Activated T-helper 1 cell treated with anti-CD3 and anti-CD28 coated beads, Interleukin-2, amount 50 U/mL, for 16 hours (primary cell): ENCODE measurements at regions not wholly inside any gene's neighbourhood (a gene's known extent, or its start where the extent isn't known, plus 50 kb on each side); places are given as distances from the start of the nearest gene placed in this dataset.
"Not testable (repeated sequence)": the region's sequence is repeated elsewhere in the genome, so short reads cannot be mapped to it uniquely, and the experiment has no call there.

ENCODE experiments used
- DNase-seq, 2 donors: peaks; one replicate each; pipeline ENCODE4 v3.0.0-alpha.2; 2020; ENCODE audit warnings: low read depth in 1 of 2, low spot score in 1 of 2

- DNase-seq, result no peak
These were observed 259.2 kb upstream of the NFIA start for GRCh38 chr1:60823151-60823550.

- no peak for DNase-seq
These were observed 260.1 kb upstream of the NFIA start for GRCh38 chr1:60822252-60822651.

GRCh38 chr1:60821156-60821555 lies 261.2 kb upstream of the NFIA start:
- no peak for DNase-seq

GRCh38 chr1:60818969-60819701 lies 263.2 kb upstream of the NFIA start:
- no peak for DNase-seq

- no peak for DNase-seq
These were observed 269.3 kb upstream of the NFIA start for GRCh38 chr1:60813071-60813470.

GRCh38 chr1:60809204-60809980 lies 273.0 kb upstream of the NFIA start:
- no peak for DNase-seq

- DNase-seq, result no peak
These were observed 273.7 kb upstream of the NFIA start for GRCh38 chr1:60808676-60809075.

GRCh38 chr1:60802884-60803283 lies 279.5 kb upstream of the NFIA start:
- DNase-seq, result no peak

GRCh38 chr1:60797351-60797750 lies 285.0 kb upstream of the NFIA start:
- DNase-seq, result no peak

- no peak for DNase-seq
These were observed 291.1 kb upstream of the NFIA start for GRCh38 chr1:60791226-60791625.

GRCh38 chr1:60773099-60773498 lies 309.3 kb upstream of the NFIA start:
- not testable (repeated sequence) for DNase-seq

- DNase-seq, result no peak
These were observed 313.3 kb upstream of the NFIA start for GRCh38 chr1:60769082-60769481.

- DNase-seq, result no peak
These were observed 317.2 kb upstream of the NFIA start for GRCh38 chr1:60765204-60765603.

GRCh38 chr1:60764489-60764888 lies 317.9 kb upstream of the NFIA start:
- DNase-seq, result no peak

- no peak for DNase-seq
These were observed 318.6 kb upstream of the NFIA start for GRCh38 chr1:60763741-60764140.

GRCh38 chr1:60762911-60763310 lies 319.4 kb upstream of the NFIA start:
- DNase-seq, result no peak

GRCh38 chr1:60762176-60762575 lies 320.2 kb upstream of the NFIA start:
- DNase-seq, result no peak

GRCh38 chr1:60759291-60759690 lies 323.1 kb upstream of the NFIA start:
- DNase-seq, result no peak

GRCh38 chr1:60757485-60757884 lies 324.9 kb upstream of the NFIA start:
- no peak for DNase-seq

- DNase-seq, result no peak
These were observed 329.1 kb upstream of the NFIA start for GRCh38 chr1:60753036-60753900.

- DNase-seq, result no peak
These were observed 331.1 kb upstream of the NFIA start for GRCh38 chr1:60751306-60751705.

GRCh38 chr1:60747353-60747752 lies 335.0 kb upstream of the NFIA start:
- DNase-seq, result no peak
